HG03060 (cell line): ENCODE measurements at regions not wholly inside any gene's neighbourhood (a gene's known extent, or its start where the extent isn't known, plus 50 kb on each side); places are given as distances from the start of the nearest gene placed in this dataset.

ENCODE experiments used
- ATAC-seq: cut with Tn5 transposase; IDR thresholded peaks from one replicate; pipeline ENCODE4 v1.9.1; 2021; ENCODE audit warnings: low read depth, moderate number of reproducible peaks; ENCODE audit not compliant: unreplicated experiment

- ATAC-seq = no peak
Measured at GRCh38 chr1:98017184-98017583, 96.3 kb upstream of the DPYD start.

DNA sequence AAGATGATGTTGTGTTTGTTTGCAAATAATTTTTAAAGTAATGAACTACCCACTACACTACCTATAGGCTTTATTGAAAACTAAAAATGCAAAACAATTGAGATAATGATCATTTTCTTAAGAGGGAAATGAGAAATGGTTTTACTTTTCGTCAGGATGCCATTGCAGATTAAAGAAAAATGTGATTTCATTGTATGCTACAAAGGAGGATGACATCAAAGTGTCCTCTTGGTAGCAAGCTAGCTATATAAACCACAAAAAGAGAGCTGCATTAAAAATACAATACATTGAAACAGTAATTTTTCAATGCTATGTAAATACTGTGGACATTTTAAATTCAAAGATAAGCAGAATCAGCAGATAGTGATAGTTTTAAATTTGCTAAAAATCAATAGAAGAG is 87.5 kb upstream of the DPYD start:
- ATAC-seq = no peak

DNA sequence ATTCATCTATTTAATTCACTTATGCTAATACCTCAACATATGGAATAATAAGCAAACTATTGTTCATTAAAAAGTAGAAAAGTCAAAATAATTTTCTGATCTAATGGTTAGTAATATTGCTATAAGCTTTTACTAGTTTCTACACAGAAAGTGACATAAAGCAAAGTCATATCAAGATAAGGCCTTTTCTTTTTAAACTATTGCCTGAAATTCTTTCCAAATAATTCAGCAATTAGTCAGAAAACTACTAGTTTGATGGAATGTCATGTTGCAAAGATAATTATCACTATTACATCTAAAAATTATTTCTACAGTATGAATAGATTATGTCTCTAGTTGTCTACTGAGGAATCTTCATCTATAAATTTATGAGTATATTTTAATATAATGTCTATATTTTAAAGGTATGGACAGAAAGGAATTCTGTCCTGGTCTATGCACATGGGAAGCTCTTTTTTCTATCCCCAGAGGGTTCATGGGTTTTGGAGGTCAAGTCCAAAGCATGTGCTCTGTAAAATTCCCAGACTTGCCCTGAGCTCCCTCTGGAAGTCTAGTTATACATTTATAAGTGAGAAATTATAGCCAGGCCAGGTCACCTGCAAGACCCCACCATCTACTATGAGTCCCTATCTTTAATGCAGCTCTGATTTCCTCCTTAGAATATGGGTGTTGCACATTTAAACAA is 84.6 kb upstream of the DPYD start:
- no peak for ATAC-seq

DNA sequence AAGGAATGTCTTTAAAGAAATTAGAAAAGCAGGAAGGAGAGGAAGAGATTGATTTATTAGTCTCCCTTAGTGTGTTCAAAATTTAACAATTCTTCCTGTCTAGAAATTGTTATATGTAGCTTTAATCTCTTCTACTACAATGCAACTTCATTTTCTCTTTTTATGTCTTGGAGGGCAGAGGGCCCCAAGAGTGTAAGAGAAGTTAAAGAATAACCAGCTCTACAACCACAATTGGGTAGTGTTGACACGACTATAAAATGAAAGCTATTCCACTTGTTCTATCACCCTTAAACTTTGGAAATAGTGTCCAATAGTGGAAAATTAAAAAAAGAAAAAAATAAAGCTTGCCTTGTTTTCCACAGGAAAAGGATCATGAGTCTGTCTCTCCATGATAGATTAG is 82.6 kb upstream of the DPYD start:
- no peak for ATAC-seq

DNA sequence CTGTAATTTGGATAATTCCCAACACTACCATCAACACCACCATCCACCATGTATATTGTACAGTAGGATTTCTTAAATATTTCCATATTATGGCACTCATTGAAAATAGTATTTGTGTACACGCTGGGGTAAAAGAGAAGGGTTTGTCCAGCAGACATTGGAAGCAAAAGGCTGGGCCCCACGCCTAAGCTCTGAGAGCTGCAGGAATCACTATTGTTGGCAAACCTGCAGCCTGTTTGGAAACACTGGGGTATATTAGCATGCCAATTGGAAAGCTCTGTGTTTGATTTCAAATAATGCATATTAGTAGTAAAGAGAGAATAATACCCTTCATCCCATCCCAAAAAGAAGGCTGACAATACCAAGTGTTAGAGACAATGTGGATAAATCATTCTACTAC is 81.5 kb upstream of the DPYD start:
- ATAC-seq = no peak

DNA sequence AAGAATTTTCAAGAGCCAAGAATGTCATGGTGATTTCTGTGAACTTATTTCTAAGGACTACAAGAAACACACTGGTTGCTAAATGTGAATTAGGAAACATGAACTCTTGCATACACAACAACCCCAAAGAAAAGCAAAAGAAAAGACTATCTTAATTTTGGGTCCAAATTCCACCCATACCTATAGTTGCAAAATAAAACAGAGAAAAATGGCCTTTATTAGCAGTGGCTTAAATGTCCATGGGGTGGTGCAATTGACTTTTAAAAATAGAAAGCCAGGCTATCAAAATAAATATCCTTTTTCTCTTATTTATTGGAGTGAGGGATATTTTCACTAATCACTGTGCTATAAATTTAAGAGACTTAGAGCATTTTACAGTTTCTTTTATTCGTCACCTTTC is 80.9 kb upstream of the DPYD start:
- ATAC-seq = no peak

DNA sequence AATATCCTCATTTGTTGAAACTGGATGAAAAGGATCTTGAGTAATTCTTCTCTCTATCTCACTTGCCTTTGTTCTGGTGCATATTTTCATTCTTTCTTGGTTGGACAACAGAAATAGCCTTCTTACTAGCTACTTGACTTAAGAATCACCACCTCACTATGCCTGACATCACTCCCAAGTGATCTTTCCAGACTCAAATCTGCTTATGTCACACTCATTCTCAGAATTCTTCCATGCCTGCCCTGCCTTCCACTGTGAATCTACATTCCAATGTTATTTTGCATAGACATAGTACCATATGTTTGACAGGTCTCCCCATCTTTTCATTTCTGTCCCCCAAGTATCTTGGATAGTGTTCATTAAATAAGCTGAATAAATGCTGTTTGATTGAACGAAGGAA is 78.5 kb upstream of the DPYD start:
- ATAC-seq = no peak

DNA sequence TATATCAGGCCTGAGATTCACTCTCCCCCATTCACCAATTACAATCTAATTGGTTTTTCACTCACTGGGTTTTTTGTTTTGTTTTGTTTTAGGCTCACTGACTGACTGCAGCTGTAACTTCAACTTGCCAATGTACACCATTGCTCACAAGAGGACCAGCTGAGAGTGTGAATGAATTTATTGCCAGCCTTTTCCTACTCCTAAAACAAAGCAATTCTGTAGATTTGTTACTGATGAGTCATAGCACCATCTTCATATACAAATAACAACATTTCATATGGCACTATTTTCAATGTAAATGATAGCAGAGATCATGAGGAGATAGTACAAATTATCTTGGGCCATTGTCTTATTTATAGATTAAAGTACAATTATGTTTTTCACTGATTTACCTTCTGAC is 76.0 kb upstream of the DPYD start:
- ATAC-seq = no peak

DNA sequence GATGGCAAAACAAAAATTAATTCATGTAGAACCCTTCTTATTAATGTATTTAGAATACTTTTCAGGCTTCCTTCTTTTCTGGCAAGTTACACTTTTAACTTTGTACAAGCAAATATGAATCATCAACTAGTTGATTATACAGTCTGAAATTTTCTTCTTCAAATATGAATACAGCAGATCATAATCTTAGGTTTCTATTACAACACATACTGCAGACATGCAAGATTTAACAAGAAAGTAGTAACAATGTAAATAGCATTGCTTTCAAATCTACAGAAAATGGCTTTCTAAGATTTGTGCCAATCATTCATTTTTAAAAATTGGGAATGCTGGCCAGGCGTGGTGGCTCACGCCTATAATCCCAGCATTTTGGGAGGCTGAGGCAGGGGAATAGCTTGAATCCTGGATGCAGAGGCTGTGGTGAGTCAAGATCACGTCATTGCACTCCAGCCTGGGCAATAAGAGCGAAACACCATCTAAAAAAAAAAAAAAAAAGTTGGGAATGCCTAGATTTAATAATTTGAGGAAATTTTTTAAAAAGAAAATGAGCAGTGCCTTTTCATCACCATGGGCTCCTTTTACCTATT is 68.4 kb upstream of the DPYD start:
- ATAC-seq = no peak

- ATAC-seq = no peak
Measured at GRCh38 chr1:97986041-97987005, 65.5 kb upstream of the DPYD start.

- no peak for ATAC-seq
Measured at GRCh38 chr1:97983126-97983525, 62.3 kb upstream of the DPYD start.

DNA sequence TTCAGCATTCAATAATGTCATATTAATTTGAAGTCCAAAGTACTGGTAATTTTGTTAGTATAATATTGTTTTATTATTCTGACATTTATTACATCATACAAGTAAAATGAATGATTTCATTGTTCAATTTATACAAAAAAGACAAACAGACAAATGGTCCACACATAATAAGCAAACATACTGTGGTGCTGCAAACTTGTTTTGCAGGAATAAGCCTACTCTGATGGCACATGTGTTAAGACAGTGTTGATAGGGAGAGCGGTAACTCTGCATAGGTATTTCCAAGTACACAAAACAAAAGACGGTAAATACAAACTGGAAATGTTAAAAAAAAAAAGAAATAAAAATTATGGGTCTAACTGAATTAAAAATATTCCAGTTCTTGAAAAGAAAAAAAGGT is 59.7 kb upstream of the DPYD start:
- ATAC-seq = no peak

- no peak for ATAC-seq
Measured at GRCh38 chr1:97976801-97977200, 56.0 kb upstream of the DPYD start.
